GM18861 (cell line): ENCODE measurements at regions not wholly inside any gene's neighbourhood (a gene's known extent, or its start where the extent isn't known, plus 50 kb on each side); places are given as distances from the start of the nearest gene placed in this dataset.
"Not testable (repeated sequence)": the region's sequence is repeated elsewhere in the genome, so short reads cannot be mapped to it uniquely, and the experiment has no call there.

ENCODE experiments used
- ATAC-seq: cut with Tn5 transposase; IDR thresholded peaks from one replicate; pipeline ENCODE4 v1.9.1; 2021; ENCODE audit not compliant: unreplicated experiment

DNA sequence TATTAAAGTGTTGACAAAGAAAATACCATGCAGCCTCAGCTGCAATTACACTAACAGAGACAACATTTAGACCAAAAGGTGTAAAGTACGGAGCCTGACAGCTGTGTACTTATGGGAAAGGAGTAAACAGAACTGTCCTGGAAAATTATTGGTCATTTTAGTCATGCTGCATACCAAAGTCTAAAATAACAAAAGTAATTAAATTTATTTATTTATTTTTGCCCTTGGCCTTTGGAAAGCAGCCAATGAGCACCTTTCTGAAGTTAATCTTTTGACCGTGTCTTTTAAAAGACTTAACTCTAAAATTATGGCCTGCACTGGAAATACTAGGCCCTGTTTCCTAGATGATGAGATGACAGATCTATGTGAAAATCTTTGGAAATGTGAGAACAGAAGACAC lies 597.6 kb downstream of the NXPH1 start:
- no peak for ATAC-seq

DNA sequence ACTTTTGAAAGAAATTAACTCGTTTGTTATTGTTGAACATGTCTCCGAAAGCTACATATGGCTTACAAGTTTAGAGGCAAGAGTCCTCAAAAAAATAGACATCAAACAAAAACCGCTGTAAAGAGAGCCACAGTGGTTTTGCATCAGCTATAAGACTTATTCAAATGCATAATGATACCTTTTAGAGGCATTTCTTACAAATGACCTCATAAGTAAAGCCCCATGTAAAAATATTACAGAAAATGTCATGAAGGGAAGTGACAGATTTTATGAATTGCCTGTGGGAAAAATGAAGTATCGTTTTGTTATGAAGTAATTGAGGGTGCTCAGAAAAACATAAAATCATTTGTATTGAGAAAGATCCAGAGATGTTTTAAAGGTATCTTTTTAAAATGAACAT lies 598.0 kb downstream of the NXPH1 start:
- ATAC-seq: no peak

DNA sequence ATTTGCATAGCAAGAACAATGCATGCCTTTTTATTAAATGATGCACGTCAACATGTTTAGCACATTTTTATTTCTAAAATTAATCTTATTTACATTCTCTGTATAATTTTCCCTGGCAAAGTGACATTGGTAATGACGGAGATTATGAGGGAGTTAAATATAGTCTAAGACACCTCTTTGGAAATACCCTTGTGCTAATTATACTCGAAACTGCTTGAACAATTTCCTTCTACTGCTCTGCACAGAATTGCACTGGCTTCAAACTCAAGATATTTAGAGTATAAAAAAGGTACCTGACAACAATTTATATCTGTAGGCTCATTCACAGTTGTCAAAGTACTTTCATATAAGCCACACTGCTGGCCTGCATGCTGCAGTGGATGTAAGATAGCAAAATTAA lies 602.7 kb downstream of the NXPH1 start:
- ATAC-seq: no peak

DNA sequence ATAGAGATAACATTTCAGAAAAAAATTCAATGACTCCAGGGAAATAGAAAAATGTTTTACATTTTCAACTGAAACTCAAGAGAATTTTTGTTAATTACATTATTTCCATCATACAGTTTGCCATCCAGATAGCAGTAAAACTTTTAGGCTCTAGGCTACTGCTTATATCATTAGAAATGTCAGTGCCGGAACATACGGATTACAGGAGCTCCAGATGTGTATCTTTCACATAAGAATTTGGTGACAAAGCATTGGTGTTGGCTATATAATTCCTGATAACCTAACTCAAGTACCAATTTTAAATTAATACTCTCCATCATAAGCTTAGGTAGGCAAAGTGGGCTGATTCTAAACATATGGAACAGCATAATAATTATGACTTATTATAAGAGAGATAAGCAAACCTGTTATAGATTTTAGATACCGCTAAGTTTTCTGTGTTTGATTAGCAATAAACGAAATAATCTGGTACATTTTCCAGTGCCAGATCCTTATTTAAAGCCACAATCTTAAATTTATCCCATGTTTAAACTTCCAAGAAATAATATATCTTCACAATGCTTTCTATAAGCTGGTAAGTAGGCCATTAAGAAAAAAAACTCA lies 637.9 kb downstream of the NXPH1 start:
- no peak for ATAC-seq

DNA sequence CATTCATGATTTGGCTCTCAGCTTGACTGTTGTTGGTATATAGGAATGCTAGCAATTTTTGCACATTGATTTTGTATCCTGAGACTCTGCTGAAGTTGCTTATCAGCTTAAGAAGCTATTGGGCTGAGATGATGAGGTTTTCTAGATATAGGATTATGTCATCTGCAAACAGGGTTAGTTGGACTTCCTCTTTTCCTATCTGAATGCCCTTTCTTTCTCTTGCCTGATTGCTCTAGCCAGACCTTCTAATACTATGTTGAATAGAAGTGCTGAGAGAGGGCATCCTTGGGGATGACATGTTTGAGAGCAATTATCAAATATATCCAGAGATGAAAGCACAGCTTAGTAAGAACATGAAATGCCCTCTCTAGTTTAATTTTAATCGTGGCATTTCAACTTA lies 642.4 kb downstream of the NXPH1 start:
- ATAC-seq: not testable (repeated sequence)

DNA sequence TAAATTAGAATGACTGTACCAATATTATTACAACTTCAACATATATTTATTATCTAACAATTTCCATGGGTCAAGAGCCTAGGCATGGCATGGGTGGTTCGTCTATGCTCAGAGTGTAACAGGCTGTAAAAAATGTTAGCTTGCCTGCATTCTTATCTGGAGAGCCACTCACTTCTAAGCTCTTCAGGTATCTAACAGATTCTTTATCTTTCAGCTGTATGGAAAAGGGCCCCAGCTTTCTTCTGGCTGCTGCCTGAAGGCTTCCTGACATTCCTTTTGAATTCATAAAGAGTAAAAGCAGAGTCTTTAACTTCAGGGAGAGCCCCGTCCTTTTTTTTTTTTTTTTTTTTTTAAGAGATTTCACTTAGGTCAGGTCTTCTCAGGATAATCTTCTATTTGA lies 648.8 kb downstream of the NXPH1 start:
- no peak for ATAC-seq

DNA sequence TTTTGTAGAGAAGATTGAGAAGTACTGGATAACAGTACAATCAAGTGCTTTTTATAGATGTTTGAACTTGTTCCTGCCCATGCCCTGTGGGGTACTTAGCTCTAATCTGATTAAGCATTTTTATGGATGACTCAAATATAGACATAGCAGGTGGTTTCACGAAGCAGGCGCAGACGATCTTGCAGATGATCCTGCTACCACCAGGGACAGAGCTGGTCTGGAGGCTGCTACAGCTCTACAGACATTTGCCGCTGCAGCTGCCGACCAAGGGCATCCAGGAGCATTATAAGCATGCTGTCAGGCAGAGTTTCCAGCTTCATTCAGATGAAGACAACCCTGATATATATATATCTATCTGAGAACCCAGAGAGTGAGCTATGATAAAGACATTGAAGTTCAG lies 650.4 kb downstream of the NXPH1 start:
- ATAC-seq: no peak

DNA sequence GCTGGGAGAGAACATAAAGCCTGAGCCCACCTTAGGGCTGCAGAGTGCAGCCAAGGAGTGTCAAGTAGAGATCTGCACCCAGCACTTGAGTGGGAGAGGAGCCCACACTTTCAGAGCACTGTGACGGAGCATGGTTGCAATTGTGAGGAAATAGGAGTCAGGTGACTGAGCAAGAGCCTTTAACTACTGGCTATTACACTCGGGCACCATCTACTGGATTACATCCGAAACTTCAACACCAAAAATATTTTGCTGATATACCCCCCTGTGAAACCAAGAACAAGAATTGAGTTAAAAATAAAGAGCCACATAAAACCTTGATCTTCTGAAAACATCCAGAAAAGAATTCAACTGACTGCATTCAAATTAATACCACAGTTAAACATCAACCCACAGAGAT lies 657.9 kb downstream of the NXPH1 start:
- ATAC-seq: no peak

DNA sequence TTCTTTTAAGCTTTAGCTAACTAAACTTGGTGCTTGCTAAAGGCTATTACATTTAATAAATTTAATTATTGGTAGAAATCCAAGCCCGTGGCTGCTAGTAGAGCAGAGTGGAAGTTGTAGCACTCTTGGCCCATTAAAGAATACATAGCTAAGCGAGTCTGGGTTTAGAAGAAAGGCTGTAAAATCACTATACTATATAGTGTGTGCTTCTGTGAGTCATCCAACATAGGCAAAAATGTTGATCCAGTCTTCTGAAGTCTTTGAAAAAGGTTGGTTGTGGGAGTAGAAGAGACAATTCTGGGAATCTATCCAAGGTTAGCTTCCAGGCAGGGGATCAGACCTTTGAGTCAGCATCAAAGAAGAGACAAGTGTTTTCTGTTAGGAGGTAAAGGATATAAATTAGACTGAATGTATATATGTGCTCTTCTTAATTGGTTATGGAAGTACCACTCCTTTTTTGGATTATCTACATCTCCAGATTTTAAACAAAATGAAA lies 664.2 kb downstream of the NXPH1 start:
- ATAC-seq: no peak

DNA sequence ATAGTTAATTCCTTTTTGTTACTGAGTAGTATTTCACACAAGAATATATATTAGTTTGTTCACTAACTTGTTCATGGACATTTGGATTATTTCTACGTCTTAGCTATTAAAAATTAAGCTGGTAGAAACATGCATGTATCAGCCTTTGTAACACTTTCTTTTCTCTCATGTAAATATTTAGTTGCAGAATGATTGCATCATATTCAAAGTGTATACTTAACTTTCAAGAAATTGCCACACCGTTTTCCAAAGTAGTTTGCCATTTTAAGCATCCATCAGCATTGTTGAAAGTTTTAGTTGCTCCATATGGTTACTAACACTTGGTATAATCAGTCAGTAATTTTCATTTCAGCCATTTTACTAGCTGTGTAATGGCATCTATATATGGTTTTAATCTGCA lies 666.9 kb downstream of the NXPH1 start:
- ATAC-seq: no peak

DNA sequence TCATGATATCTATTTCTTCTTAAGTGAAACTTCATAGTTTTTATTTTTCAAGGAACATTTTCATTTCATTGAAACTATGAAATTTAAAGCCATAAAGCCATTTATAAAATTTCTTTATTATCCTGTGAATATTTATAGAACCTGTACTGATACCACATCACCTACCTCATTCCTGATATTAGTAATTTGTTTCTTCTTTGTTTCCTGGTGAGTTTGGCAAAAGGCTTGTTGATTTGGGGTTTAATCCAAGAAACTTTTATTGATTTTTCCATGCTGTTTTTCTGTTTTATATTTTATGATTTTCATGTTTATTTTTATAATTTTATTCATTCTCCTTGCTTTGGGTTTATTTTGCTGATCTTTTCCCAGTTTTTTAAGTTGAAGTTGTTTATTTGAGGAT lies 669.4 kb downstream of the NXPH1 start:
- no peak for ATAC-seq

DNA sequence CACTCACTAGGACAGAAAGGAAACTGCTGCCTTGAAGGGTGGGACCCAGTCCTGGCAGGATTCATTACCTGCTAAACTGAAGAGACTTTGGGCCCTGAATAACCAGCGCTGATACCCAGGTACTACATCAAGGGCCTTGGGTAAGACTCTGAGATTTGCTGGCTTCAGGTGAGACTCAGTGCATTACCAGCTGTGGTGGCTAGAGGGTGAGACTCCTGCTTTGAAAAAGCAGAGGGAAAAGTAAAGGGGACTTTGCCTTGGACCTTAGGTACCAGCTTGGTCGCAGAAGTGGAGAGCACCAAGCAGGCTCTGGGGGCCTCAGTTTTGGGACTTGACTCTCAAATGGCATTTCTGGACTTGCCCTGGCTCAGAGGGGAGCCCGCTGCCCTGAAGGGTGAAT lies 673.3 kb downstream of the NXPH1 start:
- no peak for ATAC-seq

DNA sequence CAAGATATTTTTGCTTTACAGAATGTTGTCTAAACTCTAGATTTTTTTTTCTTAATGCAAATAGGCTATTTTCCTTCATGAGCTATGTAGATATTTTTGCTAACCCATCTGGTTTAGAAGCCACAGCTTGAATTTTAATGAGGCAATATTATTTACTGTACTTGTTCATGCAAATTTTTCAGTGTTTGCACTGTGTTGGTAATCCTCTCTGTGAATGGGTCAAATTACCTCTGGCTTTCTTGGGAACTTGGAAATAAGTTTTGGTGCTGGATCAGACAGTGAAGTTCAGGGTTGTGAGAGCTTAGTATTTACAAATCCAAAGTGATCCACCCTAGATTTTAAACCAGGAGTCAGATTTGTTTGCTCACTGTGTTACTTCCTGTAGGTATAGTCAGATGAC lies 686.9 kb downstream of the NXPH1 start:
- no peak for ATAC-seq

DNA sequence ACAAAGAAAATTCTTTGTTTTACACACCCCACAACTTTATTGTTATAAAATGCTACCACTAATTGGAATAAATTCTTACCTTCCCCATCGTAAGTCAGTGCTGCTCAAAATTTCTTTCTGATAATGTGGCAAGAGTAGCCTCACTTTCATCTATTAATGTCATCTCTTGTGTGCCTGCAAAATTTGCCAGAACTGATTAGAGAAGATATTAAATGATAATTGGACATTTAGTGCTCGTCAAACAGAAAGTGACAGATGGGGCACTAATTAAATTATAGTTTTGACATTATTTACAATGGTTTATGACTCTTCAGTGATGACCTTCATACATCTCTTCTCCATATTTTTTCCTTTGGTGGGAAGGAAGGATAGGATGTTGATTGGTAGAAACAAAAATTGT lies 690.9 kb downstream of the NXPH1 start:
- ATAC-seq: no peak

DNA sequence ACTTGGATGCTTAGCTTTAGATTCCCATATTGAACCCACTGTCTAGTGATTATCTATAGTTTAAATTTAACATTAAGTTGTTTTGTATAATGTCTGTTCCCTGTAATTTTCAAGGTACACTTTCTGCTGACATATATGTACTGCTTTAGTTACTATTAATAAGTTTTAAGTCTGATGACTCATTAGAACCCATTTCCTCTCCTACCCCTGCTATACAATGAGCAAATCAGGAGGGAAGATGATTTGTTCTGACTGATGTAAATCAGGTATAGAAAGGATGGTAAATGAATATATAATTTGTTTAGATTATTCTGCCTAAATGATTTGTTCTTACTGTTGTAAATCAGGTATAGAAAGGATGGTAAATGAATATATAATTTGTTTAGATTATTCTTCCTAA lies 691.8 kb downstream of the NXPH1 start:
- no peak for ATAC-seq

DNA sequence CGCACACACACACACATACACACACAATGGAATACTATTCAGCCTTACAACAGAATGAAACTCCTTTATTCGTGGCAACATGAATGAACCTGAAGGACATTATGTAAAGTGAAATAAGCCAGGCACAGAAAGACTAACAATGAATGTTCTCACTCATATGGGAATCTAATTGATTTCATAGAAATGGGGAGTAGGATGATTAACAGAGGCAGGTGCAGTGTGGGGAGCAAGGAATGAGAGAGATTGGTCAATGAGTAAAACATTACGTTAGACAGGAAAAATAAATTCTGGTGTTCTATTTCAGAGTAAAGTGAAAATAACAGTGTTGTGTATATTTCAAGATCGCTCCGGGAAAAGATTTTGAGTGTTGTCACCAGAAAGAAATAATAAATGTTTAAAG lies 694.5 kb downstream of the NXPH1 start:
- ATAC-seq: no peak

DNA sequence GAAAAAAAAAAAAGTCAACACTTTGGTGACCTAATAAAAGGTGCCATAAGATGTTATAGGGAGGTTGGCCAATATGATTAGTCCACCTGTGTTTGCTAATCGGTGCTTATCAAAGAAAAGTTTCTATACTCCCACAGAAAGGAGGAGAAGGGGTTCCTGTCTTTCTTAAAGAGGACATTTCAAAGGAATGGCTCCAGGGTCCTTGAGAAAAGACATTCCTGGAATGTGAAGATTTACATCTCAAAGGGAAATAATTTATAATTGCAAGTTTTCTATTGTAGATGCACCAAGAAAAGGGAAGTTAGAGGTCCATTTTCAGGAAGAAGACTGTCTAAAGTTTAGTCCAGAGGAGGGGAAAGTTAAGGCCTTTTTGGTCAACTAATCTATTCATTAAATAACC lies 715.3 kb downstream of the NXPH1 start:
- ATAC-seq: no peak

DNA sequence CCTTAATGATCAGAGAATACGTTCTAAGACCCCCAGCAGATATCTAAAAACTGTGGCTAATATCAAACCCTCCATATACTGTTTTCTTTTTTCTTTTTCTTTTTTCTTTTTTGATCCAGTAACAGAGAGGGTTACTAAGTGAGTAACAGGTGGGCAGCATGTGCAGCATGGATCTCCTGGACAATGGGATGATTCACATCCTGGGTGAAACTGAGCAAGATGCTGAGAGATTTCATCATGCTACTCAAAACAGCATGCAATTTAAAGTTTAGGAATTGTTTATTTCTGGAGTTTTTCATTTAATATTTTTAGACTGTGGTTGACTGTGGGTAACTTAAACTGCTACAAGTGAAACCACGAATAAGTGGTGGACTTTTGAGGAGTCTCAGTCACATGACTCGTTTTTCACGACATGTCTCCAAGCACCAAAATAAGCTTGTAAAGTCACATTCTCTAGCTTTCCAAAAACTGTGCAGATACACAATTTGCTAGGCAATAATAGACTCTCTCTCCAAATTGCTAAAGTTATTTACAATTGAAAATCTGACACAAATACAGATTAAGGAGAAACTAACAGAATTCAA lies 716.2 kb downstream of the NXPH1 start:
- ATAC-seq: no peak

DNA sequence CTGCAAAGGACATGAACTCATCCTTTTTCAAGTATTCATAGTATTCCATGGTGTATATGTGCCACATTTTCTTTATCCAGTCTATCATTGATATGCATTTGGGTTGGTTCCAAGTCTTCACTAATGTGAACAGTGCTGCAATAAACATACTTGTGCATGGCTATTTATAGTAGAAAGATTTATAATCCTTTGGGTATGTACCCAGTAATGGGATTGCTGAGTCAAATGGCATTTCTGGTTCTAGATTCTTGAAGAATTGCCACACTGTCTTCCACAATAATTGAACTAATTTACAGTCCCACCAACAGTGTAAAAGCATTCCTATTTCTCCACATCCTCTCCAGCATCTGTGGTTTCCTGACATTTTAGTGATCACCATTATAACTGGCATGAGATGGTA lies 730.3 kb downstream of the NXPH1 start:
- ATAC-seq: not testable (repeated sequence)

DNA sequence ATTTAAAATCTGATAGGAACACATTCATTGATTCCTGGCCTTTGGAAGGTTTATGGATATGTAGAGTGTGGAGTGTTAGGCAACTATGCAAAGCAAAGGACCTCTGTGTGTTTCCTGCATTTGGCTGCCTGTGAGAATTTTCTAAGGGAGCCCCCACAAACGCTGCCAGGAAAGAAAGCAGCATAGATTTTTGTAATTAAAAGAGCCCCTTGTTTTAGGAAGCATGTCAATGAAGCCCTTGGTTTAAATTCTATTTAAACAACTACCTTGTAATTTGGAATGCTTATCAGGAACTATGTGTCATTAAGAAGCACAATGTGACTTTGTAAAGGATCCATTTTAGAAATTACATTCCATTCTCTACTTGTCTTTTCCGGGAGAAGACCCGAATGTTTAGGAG lies 742.5 kb downstream of the NXPH1 start:
- ATAC-seq: no peak

DNA sequence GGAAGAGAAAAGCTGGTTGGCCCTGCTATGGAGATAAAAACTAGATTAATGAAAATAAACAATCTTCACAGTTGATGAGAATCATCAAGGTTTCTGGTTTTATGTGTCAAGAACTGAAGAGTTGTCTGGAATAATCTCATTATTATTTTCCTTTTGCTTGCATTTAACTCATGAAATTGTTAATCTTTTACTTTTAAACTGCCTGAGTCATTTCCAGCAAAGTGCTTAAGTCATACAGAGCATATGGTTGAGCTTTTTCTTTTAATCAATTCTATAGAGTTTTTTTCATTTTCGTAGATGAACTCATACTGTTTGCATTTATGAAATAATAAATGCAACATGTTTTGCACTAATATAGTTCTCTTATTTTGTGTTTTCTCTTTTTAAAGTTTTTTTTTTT lies 747.9 kb downstream of the NXPH1 start:
- ATAC-seq: no peak

DNA sequence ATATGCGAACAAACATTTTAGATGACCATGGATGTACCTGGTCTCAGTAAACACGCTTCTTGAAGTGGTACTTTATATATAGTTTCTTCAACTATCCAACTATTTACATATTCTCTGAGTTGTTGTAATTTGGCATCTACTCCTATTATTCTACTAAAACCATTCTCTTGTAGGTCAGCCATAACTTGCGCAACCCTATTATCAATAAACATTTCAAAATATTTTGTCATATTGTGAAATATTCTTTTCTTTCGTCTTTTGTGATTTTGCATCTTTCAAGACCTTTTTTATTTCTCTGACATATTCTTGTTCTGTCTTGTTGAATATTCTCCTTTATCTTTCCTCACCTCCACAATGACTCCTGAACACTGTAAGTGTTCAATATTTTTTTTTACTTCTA lies 753.3 kb downstream of the NXPH1 start:
- ATAC-seq: no peak

DNA sequence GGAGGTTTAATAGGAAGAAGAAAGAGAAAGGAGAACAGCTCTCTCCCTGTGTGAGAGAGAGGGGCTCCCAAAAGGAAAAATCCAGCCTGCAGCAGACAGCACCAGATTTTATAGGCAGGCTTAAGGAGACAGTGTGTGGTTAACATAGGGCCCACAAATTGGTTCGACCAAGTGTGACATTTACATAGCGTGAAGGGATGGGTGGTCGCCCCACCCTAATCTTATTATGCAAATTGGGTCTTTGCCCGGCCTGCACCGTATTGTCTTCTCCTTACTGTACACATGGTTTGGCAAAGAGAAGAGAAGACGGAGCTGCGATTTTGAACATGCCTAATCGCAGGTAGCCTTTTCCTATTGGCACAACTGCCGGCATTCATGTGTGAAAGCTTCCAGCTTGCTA lies 756.3 kb downstream of the NXPH1 start:
- no peak for ATAC-seq
